ENCODE measurements at regions not wholly inside any gene's neighbourhood (a gene's known extent, or its start where the extent isn't known, plus 50 kb on each side); places are given as distances from the start of the nearest gene placed in this dataset.

- H3K4me1 ChIP-seq (ENCODE audit: control insufficient read depth, insufficient read depth, low read length): peaks cover 7% of the 10 kb centered on the region
- H3K4me3 ChIP-seq (ENCODE audit: insufficient read depth, low read depth, low read length): no peak overlapping the region
- WGBS, 2 experiments: 90 to 96% methylated on average over 5 of the region's 5 CpGs
- H3K27me3 ChIP-seq (ENCODE audit: control insufficient read depth, insufficient read depth, low read length, poor library complexity, severe bottlenecking): no peaks in the 10 kb centered on the region
- no peak overlapping the region for H3K27ac ChIP-seq (ENCODE audit: insufficient read depth, low read depth, low read length, poor library complexity, severe bottlenecking)
- H3K9me3 ChIP-seq (ENCODE audit: control insufficient read depth, low read length): no peaks in the 10 kb centered on the region
- no peaks in the 10 kb centered on the region for H3K36me3 ChIP-seq (ENCODE audit: control insufficient read depth, insufficient read depth, low read length)
These were observed 214.5 kb upstream of the ROPN1 start for GRCh38 chr3:124206225-124207055.

- H3K27me3 ChIP-seq (ENCODE audit: control insufficient read depth, insufficient read depth, low read length, poor library complexity, severe bottlenecking): no peaks in the 10 kb centered on the region
- H3K36me3 ChIP-seq (ENCODE audit: control insufficient read depth, insufficient read depth, low read length): no peaks in the 10 kb centered on the region
- 93 to 95% methylated on average over 5 of the region's 5 CpGs for WGBS, 2 experiments
- no peak overlapping the region for H3K4me3 ChIP-seq (ENCODE audit: insufficient read depth, low read depth, low read length)
- H3K9me3 ChIP-seq (ENCODE audit: control insufficient read depth, low read length): no peaks in the 10 kb centered on the region
- H3K27ac ChIP-seq (ENCODE audit: insufficient read depth, low read depth, low read length, poor library complexity, severe bottlenecking): no peak overlapping the region
- peaks cover 7% of the 10 kb centered on the region for H3K4me1 ChIP-seq (ENCODE audit: control insufficient read depth, insufficient read depth, low read length)
These were observed 215.2 kb upstream of the ROPN1 start for GRCh38 chr3:124207077-124207476.

GRCh38 chr3:124207873-124208485, 216.1 kb upstream of the ROPN1 start:
- H3K27ac ChIP-seq (ENCODE audit: insufficient read depth, low read depth, low read length, poor library complexity, severe bottlenecking): no peak overlapping the region
- H3K27me3 ChIP-seq (ENCODE audit: control insufficient read depth, insufficient read depth, low read length, poor library complexity, severe bottlenecking): no peaks in the 10 kb centered on the region
- peaks cover 2% of the 10 kb centered on the region for H3K4me1 ChIP-seq (ENCODE audit: control insufficient read depth, insufficient read depth, low read length)
- no peaks in the 10 kb centered on the region for H3K9me3 ChIP-seq (ENCODE audit: control insufficient read depth, low read length)
- H3K36me3 ChIP-seq (ENCODE audit: control insufficient read depth, insufficient read depth, low read length): no peaks in the 10 kb centered on the region
- 77 to 78% methylated on average over 5 of the region's 5 CpGs for WGBS, 2 experiments
- no peak overlapping the region for H3K4me3 ChIP-seq (ENCODE audit: insufficient read depth, low read depth, low read length)

- Histone ChIP-seq H3K36me3 (ENCODE audit: control insufficient read depth, insufficient read depth, low read length) (no peaks in the 10 kb centered on the region), H3K4me1 (ENCODE audit: control insufficient read depth, insufficient read depth, low read length) (no peaks in the 10 kb centered on the region), H3K9me3 (ENCODE audit: control insufficient read depth, low read length) (no peaks in the 10 kb centered on the region), H3K4me3 (ENCODE audit: insufficient read depth, low read depth, low read length) (no peak overlapping the region), H3K27me3 (ENCODE audit: control insufficient read depth, insufficient read depth, low read length, poor library complexity, severe bottlenecking) (no peaks in the 10 kb centered on the region), H3K27ac (ENCODE audit: insufficient read depth, low read depth, low read length, poor library complexity, severe bottlenecking) (no peak overlapping the region)
- 80 to 93% methylated on average over 2 of the region's 2 CpGs for WGBS, 2 experiments
These were observed 217.5 kb upstream of the ROPN1 start for GRCh38 chr3:124209426-124209825.

GRCh38 chr3:124210899-124211298, 219.0 kb upstream of the ROPN1 start:
- H3K27ac ChIP-seq (ENCODE audit: insufficient read depth, low read depth, low read length, poor library complexity, severe bottlenecking): no peak overlapping the region
- no peaks in the 10 kb centered on the region for H3K36me3 ChIP-seq (ENCODE audit: control insufficient read depth, insufficient read depth, low read length)
- H3K27me3 ChIP-seq (ENCODE audit: control insufficient read depth, insufficient read depth, low read length, poor library complexity, severe bottlenecking): no peaks in the 10 kb centered on the region

GRCh38 chr3:124213641-124214040, 221.7 kb upstream of the ROPN1 start:
- no peak overlapping the region for H3K4me3 ChIP-seq (ENCODE audit: insufficient read depth, low read depth, low read length)
- no peaks in the 10 kb centered on the region for H3K4me1 ChIP-seq (ENCODE audit: control insufficient read depth, insufficient read depth, low read length)
- H3K9me3 ChIP-seq (ENCODE audit: control insufficient read depth, low read length): no peaks in the 10 kb centered on the region
- H3K36me3 ChIP-seq (ENCODE audit: control insufficient read depth, insufficient read depth, low read length): no peaks in the 10 kb centered on the region
- no peaks in the 10 kb centered on the region for H3K27me3 ChIP-seq (ENCODE audit: control insufficient read depth, insufficient read depth, low read length, poor library complexity, severe bottlenecking)
- no peak overlapping the region for H3K27ac ChIP-seq (ENCODE audit: insufficient read depth, low read depth, low read length, poor library complexity, severe bottlenecking)

More at GRCh38 chr3:124210899-124211298, 219.0 kb upstream of the ROPN1 start:
- H3K4me3 ChIP-seq (ENCODE audit: insufficient read depth, low read depth, low read length): no peak overlapping the region
- H3K4me1 ChIP-seq (ENCODE audit: control insufficient read depth, insufficient read depth, low read length): no peaks in the 10 kb centered on the region
- H3K9me3 ChIP-seq (ENCODE audit: control insufficient read depth, low read length): no peaks in the 10 kb centered on the region

- Histone ChIP-seq H3K9me3 (ENCODE audit: control insufficient read depth, low read length) (no peaks in the 10 kb centered on the region), H3K27ac (ENCODE audit: insufficient read depth, low read depth, low read length, poor library complexity, severe bottlenecking) (no peak overlapping the region), H3K27me3 (ENCODE audit: control insufficient read depth, insufficient read depth, low read length, poor library complexity, severe bottlenecking) (peaks cover 21% of the 10 kb centered on the region), H3K4me1 (ENCODE audit: control insufficient read depth, insufficient read depth, low read length) (no peaks in the 10 kb centered on the region), H3K36me3 (ENCODE audit: control insufficient read depth, insufficient read depth, low read length) (no peaks in the 10 kb centered on the region), H3K4me3 (ENCODE audit: insufficient read depth, low read depth, low read length) (no peak overlapping the region)
- 24 to 31% methylated on average over 3 of the region's 3 CpGs for WGBS, 2 experiments
These were observed 225.6 kb upstream of the ROPN1 start for GRCh38 chr3:124217542-124217941.

GRCh38 chr3:124221422-124221821, 229.5 kb upstream of the ROPN1 start:
- no peaks in the 10 kb centered on the region for H3K9me3 ChIP-seq (ENCODE audit: control insufficient read depth, low read length)
- no peak overlapping the region for H3K4me3 ChIP-seq (ENCODE audit: insufficient read depth, low read depth, low read length)
- no peak overlapping the region for H3K27ac ChIP-seq (ENCODE audit: insufficient read depth, low read depth, low read length, poor library complexity, severe bottlenecking)
- H3K4me1 ChIP-seq (ENCODE audit: control insufficient read depth, insufficient read depth, low read length): peaks cover 8% of the 10 kb centered on the region
- WGBS, 2 experiments: 74 to 82% methylated on average over 2 of the region's 2 CpGs
- peaks cover 40% of the 10 kb centered on the region for H3K27me3 ChIP-seq (ENCODE audit: control insufficient read depth, insufficient read depth, low read length, poor library complexity, severe bottlenecking)
- no peaks in the 10 kb centered on the region for H3K36me3 ChIP-seq (ENCODE audit: control insufficient read depth, insufficient read depth, low read length)

GRCh38 chr3:124223853-124224252, 231.9 kb upstream of the ROPN1 start:
- no peak overlapping the region for H3K4me3 ChIP-seq (ENCODE audit: insufficient read depth, low read depth, low read length)

GRCh38 chr3:124227150-124227630, 235.3 kb upstream of the ROPN1 start:
- H3K27me3 ChIP-seq (ENCODE audit: control insufficient read depth, insufficient read depth, low read length, poor library complexity, severe bottlenecking): peaks cover 23% of the 10 kb centered on the region
- peaks cover 12% of the 10 kb centered on the region for H3K4me1 ChIP-seq (ENCODE audit: control insufficient read depth, insufficient read depth, low read length)
- H3K4me3 ChIP-seq (ENCODE audit: insufficient read depth, low read depth, low read length): no peak overlapping the region
- WGBS, 2 experiments: 80 to 100% methylated on average over 1 of the region's 1 CpG
- no peaks in the 10 kb centered on the region for H3K9me3 ChIP-seq (ENCODE audit: control insufficient read depth, low read length)
- no peak overlapping the region for H3K27ac ChIP-seq (ENCODE audit: insufficient read depth, low read depth, low read length, poor library complexity, severe bottlenecking)
- no peaks in the 10 kb centered on the region for H3K36me3 ChIP-seq (ENCODE audit: control insufficient read depth, insufficient read depth, low read length)

More at GRCh38 chr3:124223853-124224252, 231.9 kb upstream of the ROPN1 start:
- peaks cover 40% of the 10 kb centered on the region for H3K27me3 ChIP-seq (ENCODE audit: control insufficient read depth, insufficient read depth, low read length, poor library complexity, severe bottlenecking)
- peaks cover 8% of the 10 kb centered on the region for H3K4me1 ChIP-seq (ENCODE audit: control insufficient read depth, insufficient read depth, low read length)
- H3K36me3 ChIP-seq (ENCODE audit: control insufficient read depth, insufficient read depth, low read length): no peaks in the 10 kb centered on the region
- WGBS, 2 experiments: 17 to 22% methylated on average over 3 of the region's 3 CpGs
- H3K27ac ChIP-seq (ENCODE audit: insufficient read depth, low read depth, low read length, poor library complexity, severe bottlenecking): no peak overlapping the region
- H3K9me3 ChIP-seq (ENCODE audit: control insufficient read depth, low read length): no peaks in the 10 kb centered on the region
